ENCODE measurements at regions not wholly inside any gene's neighbourhood (a gene's known extent, or its start where the extent isn't known, plus 50 kb on each side); places are given as distances from the start of the nearest gene placed in this dataset.

GRCh38 chr13:99751517-99752199, 219.9 kb downstream of the ZIC5 start:
- TF ChIP-seq POLR2A (IDR thresholded peaks at IDR 0.05) (no peak), CTCF (IDR thresholded peaks at IDR 0.05) (no peak)
